MM.1S (cell line): ENCODE measurements at regions not wholly inside any gene's neighbourhood (a gene's known extent, or its start where the extent isn't known, plus 50 kb on each side); places are given as distances from the start of the nearest gene placed in this dataset.

Source experiments
- DNase-seq: peaks from one replicate; pipeline ENCODE4 v3.0.0-alpha.2; 2015
- H2AFZ ChIP-seq: fragments of 300-600 bp; sonication (generic); 2 replicates; pipeline ENCODE4 v1.6.0; 2016; ENCODE audit warnings: antibody characterized with exemption, low read length
- H3F3A ChIP-seq: fragments of 300-600 bp; sonication (generic); 2 replicates; pipeline ENCODE4 v1.6.1; 2016; ENCODE audit warnings: mild to moderate bottlenecking, antibody characterized with exemption, low read length, moderate library complexity, mixed read lengths; ENCODE audit not compliant: insufficient read depth
- H3K27ac ChIP-seq: fragments of 300-600 bp; sonication (generic); 2 replicates; pipeline ENCODE4 v1.5.1; 2016; ENCODE audit warnings: mild to moderate bottlenecking, low read length
- H3K27me3 ChIP-seq: fragments of 300-600 bp; sonication (generic); replicated peaks from 2 replicates; pipeline ENCODE4 v1.6.0; 2016; ENCODE audit warnings: low read length; ENCODE audit not compliant: insufficient read depth
- H3K36me3 ChIP-seq: fragments of 300-600 bp; sonication (generic); replicated peaks from 2 replicates; pipeline ENCODE4 v1.6.1; 2016; ENCODE audit warnings: mild to moderate bottlenecking, low read length, mixed read lengths; ENCODE audit not compliant: insufficient read depth
- H3K4me1 ChIP-seq: fragments of 300-600 bp; sonication (generic); 2 replicates; pipeline ENCODE4 v1.6.1; 2016; ENCODE audit warnings: low read length, mixed read lengths
- H3K4me2 ChIP-seq: fragments of 300-600 bp; sonication (generic); 2 replicates; pipeline ENCODE4 v1.6.0; 2016; ENCODE audit warnings: low read depth, low read length
- H3K4me3 ChIP-seq: fragments of 300-600 bp; sonication (generic); 2 replicates; pipeline ENCODE4 v1.5.1; 2016; ENCODE audit warnings: low read length, mixed read lengths
- H3K79me2 ChIP-seq: fragments of 300-600 bp; sonication (generic); 2 replicates; pipeline ENCODE4 v1.6.1; 2016; ENCODE audit warnings: mixed run types, low read length, mixed read lengths
- H3K9ac ChIP-seq: fragments of 300-600 bp; sonication (generic); 2 replicates; pipeline ENCODE4 v1.6.1; 2016; ENCODE audit warnings: low read length, mixed read lengths
- H3K9me2 ChIP-seq: fragments of 300-600 bp; sonication (generic); replicated peaks from 2 replicates; pipeline ENCODE4 v1.6.1; 2016; ENCODE audit warnings: mild to moderate bottlenecking, low read length, mixed read lengths; ENCODE audit not compliant: insufficient read depth
- H3K9me3 ChIP-seq: fragments of 300-600 bp; sonication (generic); replicated peaks from 2 replicates; pipeline ENCODE4 v1.6.1; 2016; ENCODE audit warnings: mild to moderate bottlenecking, low read length, mixed read lengths; ENCODE audit not compliant: insufficient read depth
- H4K20me1 ChIP-seq: fragments of 300-600 bp; sonication (generic); 2 replicates; pipeline ENCODE4 v1.6.1; 2016; ENCODE audit warnings: mild to moderate bottlenecking, low read length, moderate library complexity, mixed read lengths; ENCODE audit not compliant: insufficient read depth
- EZH2 ChIP-seq: fragments of 300-600 bp; sonication (generic); optimal IDR thresholded peaks from 2 replicates; pipeline ENCODE3; 2017; ENCODE audit warnings: low read depth, mild to moderate bottlenecking, antibody characterized with exemption, low read length, mixed read lengths
- EZH2phosphoT487 ChIP-seq: fragments of 300-600 bp; sonication (generic); IDR thresholded peaks from 2 replicates; pipeline ENCODE4 v1.6.1; 2018; ENCODE audit warnings: antibody characterized with exemption, low read length
- TF ChIP-seq, protein P1 (sequence below): fragments of 300-600 bp; sonication (generic); IDR thresholded peaks from 2 replicates; pipeline ENCODE4 v1.5.1; 2016; ENCODE audit warnings: antibody characterized with exemption, low read length, mixed read lengths

DNA sequence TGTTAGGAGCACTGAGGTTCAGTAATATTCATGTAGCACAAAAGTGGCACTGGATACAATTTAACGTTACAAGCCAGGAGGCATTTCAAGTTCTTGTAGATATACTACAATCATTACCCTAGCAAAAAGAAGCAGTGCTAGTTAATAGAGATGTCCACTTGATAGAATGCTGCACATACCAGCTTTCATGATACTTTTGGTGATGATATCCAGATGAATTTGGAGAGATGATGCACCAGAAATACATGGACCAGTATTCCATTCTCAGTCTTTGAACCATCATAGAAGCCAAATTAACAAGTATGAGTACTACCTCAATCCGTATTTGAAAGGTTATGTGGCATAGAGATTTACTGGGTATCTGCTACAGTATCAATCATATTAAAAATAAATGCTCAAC is 421.0 kb upstream of the MAGEB18 start:
- H3K4me2 ChIP-seq = no peak overlapping the region
- H3K4me1 ChIP-seq = no peaks in the 10 kb centered on the region
- no peaks in the 10 kb centered on the region for H3K9me2 ChIP-seq
- H3K9ac ChIP-seq = no peak overlapping the region
- no peaks in the 10 kb centered on the region for H3F3A ChIP-seq
- H3K27me3 ChIP-seq = no peaks in the 10 kb centered on the region
- no peaks in the 10 kb centered on the region for H4K20me1 ChIP-seq
- H3K4me3 ChIP-seq = no peak overlapping the region
- H3K36me3 ChIP-seq = no peaks in the 10 kb centered on the region
- no peak for DNase-seq
- no peaks in the 10 kb centered on the region for H3K79me2 ChIP-seq
- no peak overlapping the region for H3K27ac ChIP-seq
- H3K9me3 ChIP-seq = no peaks in the 10 kb centered on the region
- TF ChIP-seq, protein P1, sequence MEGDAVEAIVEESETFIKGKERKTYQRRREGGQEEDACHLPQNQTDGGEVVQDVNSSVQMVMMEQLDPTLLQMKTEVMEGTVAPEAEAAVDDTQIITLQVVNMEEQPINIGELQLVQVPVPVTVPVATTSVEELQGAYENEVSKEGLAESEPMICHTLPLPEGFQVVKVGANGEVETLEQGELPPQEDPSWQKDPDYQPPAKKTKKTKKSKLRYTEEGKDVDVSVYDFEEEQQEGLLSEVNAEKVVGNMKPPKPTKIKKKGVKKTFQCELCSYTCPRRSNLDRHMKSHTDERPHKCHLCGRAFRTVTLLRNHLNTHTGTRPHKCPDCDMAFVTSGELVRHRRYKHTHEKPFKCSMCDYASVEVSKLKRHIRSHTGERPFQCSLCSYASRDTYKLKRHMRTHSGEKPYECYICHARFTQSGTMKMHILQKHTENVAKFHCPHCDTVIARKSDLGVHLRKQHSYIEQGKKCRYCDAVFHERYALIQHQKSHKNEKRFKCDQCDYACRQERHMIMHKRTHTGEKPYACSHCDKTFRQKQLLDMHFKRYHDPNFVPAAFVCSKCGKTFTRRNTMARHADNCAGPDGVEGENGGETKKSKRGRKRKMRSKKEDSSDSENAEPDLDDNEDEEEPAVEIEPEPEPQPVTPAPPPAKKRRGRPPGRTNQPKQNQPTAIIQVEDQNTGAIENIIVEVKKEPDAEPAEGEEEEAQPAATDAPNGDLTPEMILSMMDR = no peak
- TF ChIP-seq EZH2 (no peak), EZH2phosphoT487 (no peak)
- H2AFZ ChIP-seq = no peak overlapping the region

DNA sequence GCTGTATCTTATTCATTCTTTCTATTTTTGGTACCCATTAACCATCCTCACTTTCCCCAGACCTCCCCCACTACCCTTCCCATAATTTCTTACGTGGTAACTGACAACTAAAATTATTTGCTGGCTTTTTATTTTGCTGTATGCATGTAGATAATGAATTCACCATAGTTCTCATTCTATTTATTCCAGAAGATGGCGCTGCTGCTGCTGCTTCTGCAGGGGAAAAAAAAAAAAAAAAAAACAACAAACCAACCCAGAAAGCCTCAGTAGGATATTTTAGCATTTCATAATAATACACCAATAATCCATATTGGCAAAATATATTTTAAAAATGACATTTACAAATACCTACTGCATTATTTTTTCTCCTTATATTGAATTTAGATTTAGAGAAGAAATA is 416.6 kb upstream of the MAGEB18 start:
- Histone ChIP-seq H3K9ac (no peak overlapping the region), H4K20me1 (no peaks in the 10 kb centered on the region), H3K4me3 (no peak overlapping the region), H3K27me3 (no peaks in the 10 kb centered on the region), H3K79me2 (no peaks in the 10 kb centered on the region), H2AFZ (no peak overlapping the region), H3K9me2 (no peaks in the 10 kb centered on the region), H3K36me3 (no peaks in the 10 kb centered on the region), H3K4me1 (no peaks in the 10 kb centered on the region), H3K4me2 (no peak overlapping the region), H3K9me3 (no peaks in the 10 kb centered on the region), H3K27ac (no peak overlapping the region), H3F3A (no peaks in the 10 kb centered on the region)
- TF ChIP-seq EZH2phosphoT487 = no peak
- TF ChIP-seq, protein P1 = peak; percentile 38
- DNase-seq = peak; percentile 21

DNA sequence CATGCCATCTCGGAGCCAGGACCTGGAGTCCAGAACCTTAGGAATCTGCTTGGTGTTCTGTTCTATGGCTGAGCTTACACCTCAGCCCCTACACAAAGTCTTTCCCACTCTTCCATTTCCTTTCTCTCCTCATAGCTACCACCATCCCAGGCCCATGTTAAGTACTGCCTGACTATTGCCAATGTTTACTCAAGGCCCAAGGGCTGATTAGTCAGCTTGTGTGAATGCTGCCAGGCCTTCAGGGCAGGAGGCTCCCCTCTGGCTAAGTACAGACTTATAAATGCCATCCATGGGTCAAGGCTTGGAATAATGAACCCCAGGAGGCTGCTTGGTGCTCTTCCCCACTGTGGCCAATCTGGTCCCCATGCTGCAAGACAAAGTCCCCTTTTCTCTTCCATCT is 411.6 kb upstream of the MAGEB18 start:
- H3K9ac ChIP-seq = no peak overlapping the region

More for the DNA sequence above, 411.6 kb upstream of the MAGEB18 start:
- H3K9me3 ChIP-seq = no peaks in the 10 kb centered on the region
- TF ChIP-seq EZH2phosphoT487 = no peak
- TF ChIP-seq EZH2 = no peak
- TF ChIP-seq, protein P1 = no peak
- H4K20me1 ChIP-seq = no peaks in the 10 kb centered on the region
- no peak overlapping the region for H3K27ac ChIP-seq
- no peaks in the 10 kb centered on the region for H3K4me1 ChIP-seq
- H3K36me3 ChIP-seq = no peaks in the 10 kb centered on the region
- H3K79me2 ChIP-seq = no peaks in the 10 kb centered on the region
- H3K4me2 ChIP-seq = no peak overlapping the region
- no peaks in the 10 kb centered on the region for H3K9me2 ChIP-seq
- H2AFZ ChIP-seq = no peak overlapping the region
- no peaks in the 10 kb centered on the region for H3F3A ChIP-seq
- no peaks in the 10 kb centered on the region for H3K27me3 ChIP-seq
- DNase-seq = no peak
- no peak overlapping the region for H3K4me3 ChIP-seq
